HepG2 (cell line): ENCODE measurements at regions not wholly inside any gene's neighbourhood (a gene's known extent, or its start where the extent isn't known, plus 50 kb on each side); places are given as distances from the start of the nearest gene placed in this dataset.

Experiments
- ATAC-seq: fragments of 200-7000 bp; cut with Tn5 transposase; 3 replicates; pipeline ENCODE4 v1.9.1; 2020; ENCODE audit warnings: mild to moderate bottlenecking, moderate library complexity
- BruUV-seq: library from RNA; stranded (reverse); fragments of 400-500 nt; replicated peaks from 2 replicates; lab custom pipeline; 2021; lab: Mats Ljungman, UMichigan
- CTCF ChIA-PET: fragments of 300-600 bp; formaldehyde crosslinking; extraction: SDS; loops from one replicate; lab custom pipeline; 2021; ENCODE audit warnings: low total read pairs, inconsistent platforms, low intra/inter-chr PET ratio; lab: Yijun Ruan, JAX
- POLR2A ChIA-PET: fragments of 350-600 bp; sonication (Branson Sonifier 250); formaldehyde crosslinking; loops from one replicate; lab custom pipeline; 2020; ENCODE audit warnings: antibody characterized with exemption, inconsistent platforms; lab: Yijun Ruan, JAX
- DNase-seq: peaks from one replicate; pipeline ENCODE4 v3.0.0-alpha.2; 2015; ENCODE audit warnings: low spot score
- FAIRE-seq: peaks from 3 replicates; lab custom pipeline; 2011; peaks lifted over from hg19 to GRCh38; lab: Jason Lieb, UNC
- H2AFZ ChIP-seq: one replicate; pipeline ENCODE4 v1.6.1; 2011; ENCODE audit warnings: low read length, inconsistent platforms
- H3K27ac ChIP-seq: fragments of 300-600 bp; 3 replicates; pipeline ENCODE4 v1.8.0; 2011; ENCODE audit warnings: mixed run types, mild to moderate bottlenecking, mixed read lengths, low read length, inconsistent platforms; ENCODE audit not compliant: insufficient read depth; ENCODE audit errors: extremely low read length
- H3K27me3 ChIP-seq, 2 experiments: fragments of 200-600 bp in 1 of 2; 2 replicates in 1 of 2; 3 replicates in 1 of 2; pipeline versions ENCODE4 v1.6.0 to v1.8.0; 2011; ENCODE audit warnings: low read length in 2 of 2, mild to moderate bottlenecking in 2 of 2, moderate library complexity in 2 of 2, inconsistent platforms in 1 of 2; ENCODE audit not compliant: insufficient read depth in 2 of 2, control insufficient read depth in 1 of 2
- H3K36me3 ChIP-seq, 2 experiments: fragments of 200-600 bp in 1 of 2; replicated peaks in 1 of 2; 2 replicates in 1 of 2; 3 replicates in 1 of 2; pipeline versions ENCODE4 v1.5.1 to v1.8.0; 2011; ENCODE audit warnings: low read length in 2 of 2, inconsistent platforms in 1 of 2; ENCODE audit not compliant: insufficient read depth in 2 of 2, control insufficient read depth in 1 of 2
- H3K4me1 ChIP-seq: 2 replicates; pipeline ENCODE4 v1.5.1; 2012; ENCODE audit warnings: low read length, inconsistent platforms; ENCODE audit not compliant: insufficient read depth
- H3K4me2 ChIP-seq: 2 replicates; pipeline ENCODE4 v1.6.0; 2011; ENCODE audit warnings: low read depth, low read length, inconsistent platforms
- H3K4me3 ChIP-seq, 3 experiments: fragments of 200-600 bp in 1 of 3; sonication (generic), shearing (Covaris generic) in 1 of 3; replicated peaks in 1 of 3; 2 replicates each; pipeline ENCODE4 v1.5.1; 2011 to 2016; ENCODE audit warnings: low read length in 3 of 3, inconsistent platforms in 2 of 3, low read depth in 2 of 3, mild to moderate bottlenecking in 2 of 3, control low read depth in 1 of 3, mixed read lengths in 1 of 3; ENCODE audit not compliant: insufficient read depth in 1 of 3
- H3K79me2 ChIP-seq: one replicate; pipeline ENCODE4 v1.6.1; 2011; ENCODE audit warnings: low read length, inconsistent platforms; ENCODE audit not compliant: insufficient read depth
- H3K9ac ChIP-seq: 2 replicates; pipeline ENCODE4 v1.6.0; 2011; ENCODE audit warnings: mild to moderate bottlenecking, low read depth, low read length, inconsistent platforms; ENCODE audit not compliant: insufficient read depth
- H3K9me3 ChIP-seq: 2 replicates; pipeline ENCODE4 v1.5.1; 2012; ENCODE audit warnings: mild to moderate bottlenecking, low read length
- H4K20me1 ChIP-seq: 2 replicates; pipeline ENCODE4 v1.6.0; 2011; ENCODE audit warnings: inconsistent platforms, mild to moderate bottlenecking, low read length, moderate library complexity; ENCODE audit not compliant: insufficient read depth
- JUN ChIP-seq: sonication (generic); formaldehyde crosslinking; IDR thresholded peaks from 2 replicates; pipeline ENCODE4 v1.4.0; 2020; ENCODE audit warnings: mild to moderate bottlenecking, missing genetic modification reagents
- PAX8 ChIP-seq: sonication (generic); formaldehyde crosslinking; IDR thresholded peaks from 2 replicates; pipeline ENCODE4 v1.8.0; 2022; ENCODE audit warnings: mild to moderate bottlenecking, missing genetic modification reagents, borderline replicate concordance
- PBX2 ChIP-seq: IDR thresholded peaks from 2 replicates; pipeline ENCODE4 v1.6.1; 2016; ENCODE audit warnings: control low read depth
- PCBP2 ChIP-seq: fragments of 200-400 bp; formaldehyde crosslinking; optimal IDR thresholded peaks from 2 replicates; pipeline ENCODE3; 2018; ENCODE audit warnings: low read length, low read depth; ENCODE audit not compliant: poor library complexity, severe bottlenecking
- POLR2A ChIP-seq, 2 experiments: IDR thresholded peaks; 2 replicates each; pipeline ENCODE4 v1.6.1; 2011; ENCODE audit warnings: low read depth in 2 of 2, low read length in 2 of 2, mild to moderate bottlenecking in 1 of 2, moderate library complexity in 1 of 2; ENCODE audit not compliant: insufficient read depth in 1 of 2
- ZBTB20 ChIP-seq: sonication (generic); formaldehyde crosslinking; IDR thresholded peaks from 2 replicates; pipeline ENCODE4 v1.8.1; 2023; ENCODE audit warnings: missing genetic modification reagents, low read depth, mild to moderate bottlenecking, borderline replicate concordance
- ZBTB3 ChIP-seq: sonication (generic); formaldehyde crosslinking; IDR thresholded peaks from 2 replicates; pipeline ENCODE4 v1.4.0; 2020; ENCODE audit warnings: low read depth, mild to moderate bottlenecking, moderate library complexity, missing genetic modification reagents, borderline replicate concordance
- ZIK1 ChIP-seq: sonication (generic); formaldehyde crosslinking; IDR thresholded peaks from 2 replicates; pipeline ENCODE4 v1.5.0; 2020; ENCODE audit warnings: mild to moderate bottlenecking, low read depth, missing genetic modification reagents, borderline replicate concordance
- ZNF225 ChIP-seq: sonication (generic); formaldehyde crosslinking; IDR thresholded peaks from 2 replicates; pipeline ENCODE4 v1.4.0; 2020; ENCODE audit warnings: mild to moderate bottlenecking, missing genetic modification reagents
- ZNF264 ChIP-seq: sonication (generic); formaldehyde crosslinking; IDR thresholded peaks from 2 replicates; pipeline ENCODE4 v1.4.0; 2020; ENCODE audit warnings: missing genetic modification reagents
- ZNF350 ChIP-seq: sonication (generic); formaldehyde crosslinking; IDR thresholded peaks from 2 replicates; pipeline ENCODE4 v1.4.0; 2020; ENCODE audit warnings: mild to moderate bottlenecking, low read depth, missing genetic modification reagents, borderline replicate concordance
- ZNF382 ChIP-seq: sonication (generic); formaldehyde crosslinking; IDR thresholded peaks from 2 replicates; pipeline ENCODE4 v1.5.0; 2020; ENCODE audit warnings: missing genetic modification reagents, mild to moderate bottlenecking, borderline replicate concordance
- ZNF543 ChIP-seq: sonication (generic); formaldehyde crosslinking; IDR thresholded peaks from 2 replicates; pipeline ENCODE4 v1.4.0; 2020; ENCODE audit warnings: mild to moderate bottlenecking, missing genetic modification reagents
- ZNF556 ChIP-seq: sonication (generic); formaldehyde crosslinking; IDR thresholded peaks from 2 replicates; pipeline ENCODE4 v1.4.0; 2020; ENCODE audit warnings: mild to moderate bottlenecking, missing genetic modification reagents, borderline replicate concordance
- ZNF672 ChIP-seq: sonication (generic); formaldehyde crosslinking; IDR thresholded peaks from 2 replicates; pipeline ENCODE4 v1.8.1; 2022; ENCODE audit warnings: missing genetic modification reagents
- ZSCAN22 ChIP-seq: sonication (generic); formaldehyde crosslinking; IDR thresholded peaks from 2 replicates; pipeline ENCODE4 v1.4.0; 2020; ENCODE audit warnings: mild to moderate bottlenecking, missing genetic modification reagents
- ZSCAN31 ChIP-seq: sonication (generic); formaldehyde crosslinking; IDR thresholded peaks from 2 replicates; pipeline ENCODE4 v1.5.0; 2020; ENCODE audit warnings: low read depth, mild to moderate bottlenecking, missing genetic modification reagents
- WGBS: methylation state at CpG from one replicate; pipeline ENCODE4 v1.1.6; 2017; ENCODE audit warnings: low lambda C conversion rate; 5-methylcytosine and 5-hydroxymethylcytosine counted together
- in situ Hi-C: cut with HindIII; loops from 2 replicates; pipeline ENCODE4 v1.10.0; 2017; ENCODE audit warnings: low pct_unique_long_range_greater_than_20kb; ENCODE audit not compliant: extremely low pct_ligation_motif_present
- intact Hi-C: fragments of 100-400 bp; cut with micrococcal nuclease; formaldehyde crosslinking; loops from one replicate; pipeline ENCODE4 v1.10.0; 2022; ENCODE audit not compliant: unreplicated experiment

- POLR2A ChIA-PET: no interaction called here
- ATAC-seq: no peak
Observed at GRCh38 chr6:15824811-15825210, 162.0 kb upstream of the DTNBP1 start.

More at GRCh38 chr6:15824811-15825210, 162.0 kb upstream of the DTNBP1 start:
- intact Hi-C loops: no loop called here
- H3K36me3 ChIP-seq: no peaks in the 10 kb centered on the region
- no peaks in the 10 kb centered on the region for H4K20me1 ChIP-seq
- DNase-seq (no peak), FAIRE-seq (no peak)
- CTCF ChIA-PET: no interaction called here
- 24% methylated on average over 5 of the region's 5 CpGs for WGBS
- H3K9ac ChIP-seq: no peak overlapping the region
- no peak overlapping the region for H3K4me2 ChIP-seq
- no peaks in the 10 kb centered on the region for H3K79me2 ChIP-seq
- H3K4me1 ChIP-seq: no peaks in the 10 kb centered on the region
- in situ Hi-C loops: no loop called here
- H3K27ac ChIP-seq: no peak overlapping the region
- no peak for TF ChIP-seq POLR2A (IDR thresholded peaks at IDR 0.05; ENCODE audit: insufficient read depth in 1 of 2, low read depth in 2 of 2, low read length in 2 of 2)
- TF ChIP-seq ZNF556: no peak
- no peak for TF ChIP-seq ZNF264 (CRISPR knock-in tag)
- TF ChIP-seq ZSCAN31: no peak
- TF ChIP-seq PCBP2: no peak
- TF ChIP-seq ZNF672 (CRISPR knock-in tag): no peak
- no peak for TF ChIP-seq ZSCAN22 (CRISPR knock-in tag)
- no peak for TF ChIP-seq PBX2
- no peak for TF ChIP-seq ZIK1
- no peak for TF ChIP-seq ZBTB3 (CRISPR knock-in tag)
- no peak for TF ChIP-seq ZNF543 (CRISPR knock-in tag)
- TF ChIP-seq ZBTB20 (CRISPR knock-in tag): no peak
- TF ChIP-seq PAX8 (CRISPR knock-in tag): no peak
- TF ChIP-seq ZNF382 (CRISPR knock-in tag): no peak
- no peak for TF ChIP-seq JUN (CRISPR knock-in tag)
- no peak for TF ChIP-seq ZNF350 (CRISPR knock-in tag)
- TF ChIP-seq ZNF225 (CRISPR knock-in tag): no peak
- H3K27me3 ChIP-seq: peaks cover 2 to 16% of the 10 kb centered on the region in 2 experiments; a peak in 2 of 5 replicates
- H3K4me3 ChIP-seq: no peak overlapping the region
- BruUV-seq: no TSS peak
- H3K9me3 ChIP-seq: no peaks in the 10 kb centered on the region
- H2AFZ ChIP-seq: no peak overlapping the region
